ENCODE measurements at regions not wholly inside any gene's neighbourhood (a gene's known extent, or its start where the extent isn't known, plus 50 kb on each side); places are given as distances from the start of the nearest gene placed in this dataset.

- Histone ChIP-seq H4K20me1 (replicated peaks in 1 of 2; ENCODE audit: control insufficient read depth in 1 of 2, insufficient read depth in 2 of 2, low read length in 2 of 2) (no peaks in the 10 kb centered on the region), H3K4ac (replicated peaks; ENCODE audit: insufficient read length, low read depth, low read length) (no peak overlapping the region), H3K27me3 (replicated peaks in 1 of 4; ENCODE audit: control insufficient read depth in 3 of 4, extremely low read depth in 1 of 4, insufficient read depth in 3 of 4, low read length in 3 of 4) (no peaks in the 10 kb centered on the region), H2BK12ac (ENCODE audit: low read depth, low read length) (no peak overlapping the region), H4K8ac (ENCODE audit: extremely low read depth, insufficient read depth, low read length) (no peak overlapping the region), H4K91ac (replicated peaks; ENCODE audit: insufficient read length, low read length) (no peak overlapping the region), H3K79me1 (ENCODE audit: low read depth, low read length) (no peaks in the 10 kb centered on the region), H3K4me1 (replicated peaks in 1 of 4; ENCODE audit: control insufficient read depth in 3 of 4, insufficient read depth in 4 of 4, low read length in 3 of 4) (no peaks in the 10 kb centered on the region), H2BK20ac (ENCODE audit: low read length) (no peak overlapping the region), H2AK5ac (ENCODE audit: low read depth, low read length) (no peak overlapping the region), H2AFZ (ENCODE audit: low read length) (no peak overlapping the region), H3K4me3 (ENCODE audit: extremely low read depth in 1 of 4, insufficient read depth in 2 of 4, low read depth in 3 of 4, low read length in 4 of 4) (no peak overlapping the region), H3K36me3 (ENCODE audit: control insufficient read depth in 2 of 4, insufficient read depth in 4 of 4, low read length in 3 of 4) (no peaks in the 10 kb centered on the region), H2BK120ac (replicated peaks; ENCODE audit: low read depth, low read length) (no peak overlapping the region), H3K27ac (ENCODE audit: low read depth, low read length) (no peak overlapping the region), H3K56ac (replicated peaks; ENCODE audit: insufficient read length, low read depth, low read length) (no peak overlapping the region), H3K9ac (replicated peaks in 1 of 4; ENCODE audit: extremely low read depth in 1 of 4, low read depth in 3 of 4, low read length in 3 of 4) (no peak overlapping the region), H3K18ac (ENCODE audit: extremely low read depth, low read length) (no peak overlapping the region), H3K79me2 (ENCODE audit: control insufficient read depth in 1 of 2, insufficient read depth in 2 of 2, low read length in 2 of 2) (no peaks in the 10 kb centered on the region), H3K14ac (ENCODE audit: insufficient read length) (no peak overlapping the region), H3K23me2 (ENCODE audit: low read depth, low read length) (no peaks in the 10 kb centered on the region), H3K4me2 (ENCODE audit: insufficient read depth in 1 of 2, low read depth in 2 of 2, low read length in 2 of 2) (no peak overlapping the region), H2BK5ac (ENCODE audit: low read depth, low read length) (no peak overlapping the region), H4K5ac (ENCODE audit: insufficient read length, low read depth, low read length) (no peak overlapping the region), H3K9me3 (ENCODE audit: insufficient read depth in 2 of 2, low read depth in 1 of 2, low read length in 1 of 2) (peaks cover 11 to 14% of the 10 kb centered on the region in 2 experiments), H3K23ac (ENCODE audit: insufficient read length) (no peak overlapping the region), H2BK15ac (ENCODE audit: low read length) (no peak overlapping the region)
- no peak for FAIRE-seq
- ChIA-PET POLR2A (ENCODE audit: partially characterized antibody) (no interaction called here), CTCF (ENCODE audit: partially characterized antibody) (interaction anchor here (0.5 kb wide), 1 partner anchor 113 kb away, joined by 3 read pairs; no protein-coding TSS in a partner anchor)
- 60% methylated on average over 1 of the region's 1 CpG; no CpG with 5 or more reads in 1 of the 2 experiments for WGBS, 2 experiments (ENCODE audit: extremely low coverage in 1 of 2, insufficient coverage in 1 of 2, insufficient read length in 1 of 2, insufficient replicate concordance in 2 of 2, low coverage in 1 of 2, low lambda C conversion rate in 2 of 2, missing lambda C conversion rate in 1 of 2)
- no peak for DNase-seq (ENCODE audit: low read depth in 1 of 2, low spot score in 2 of 2)
- TF ChIP-seq E2F6 (IDR thresholded peaks at IDR 0.05) (no peak), CBX5 (IDR thresholded peaks at IDR 0.05; ENCODE audit: low read depth, low read length) (no peak), SP2 (IDR thresholded peaks at IDR 0.05; ENCODE audit: low read length) (no peak), KDM4A (IDR thresholded peaks at IDR 0.05; ENCODE audit: low read depth, low read length, severe bottlenecking) (no peak), EP300 (IDR thresholded peaks at IDR 0.05; ENCODE audit: borderline replicate concordance in 1 of 2, low read depth in 2 of 2, low read length in 2 of 2) (no peak), NANOG (IDR thresholded peaks at IDR 0.05; ENCODE audit: insufficient read depth, low read depth, low read length, poor library complexity, severe bottlenecking) (no peak), SIN3A (conservative IDR thresholded peaks at IDR 0.05 in 1 of 2, IDR thresholded peaks at IDR 0.05 in 1 of 2; ENCODE audit: low read depth in 1 of 2, low read length in 2 of 2) (no peak), CTCF (IDR thresholded peaks at IDR 0.05; ENCODE audit: control extremely low read depth in 1 of 3, insufficient read depth in 1 of 3, low read depth in 1 of 3, low read length in 3 of 3) (no peak), MAFK (IDR thresholded peaks at IDR 0.05; ENCODE audit: low read depth, low read length) (no peak), RAD21 (IDR thresholded peaks at IDR 0.05 in 1 of 2, conservative IDR thresholded peaks at IDR 0.05 in 1 of 2; ENCODE audit: low read depth in 2 of 2, low read length in 2 of 2) (no peak), CREB1 (IDR thresholded peaks at IDR 0.05) (no peak)
Measured at GRCh38 chr2:64929333-64929732, 59.9 kb upstream of the SLC1A4 start.

All from H1 (cell line).